NCI-H187 (cell line): ENCODE measurements at regions not wholly inside any gene's neighbourhood (a gene's known extent, or its start where the extent isn't known, plus 50 kb on each side); places are given as distances from the start of the nearest gene placed in this dataset.
"Not testable (repeated sequence)": the region's sequence is repeated elsewhere in the genome, so short reads cannot be mapped to it uniquely, and the experiment has no call there.

Source experiments
- DNase-seq, 2 experiments: peaks; one replicate each; lab custom pipeline; 2025; lab: John Stamatoyannopoulos, UW

DNA sequence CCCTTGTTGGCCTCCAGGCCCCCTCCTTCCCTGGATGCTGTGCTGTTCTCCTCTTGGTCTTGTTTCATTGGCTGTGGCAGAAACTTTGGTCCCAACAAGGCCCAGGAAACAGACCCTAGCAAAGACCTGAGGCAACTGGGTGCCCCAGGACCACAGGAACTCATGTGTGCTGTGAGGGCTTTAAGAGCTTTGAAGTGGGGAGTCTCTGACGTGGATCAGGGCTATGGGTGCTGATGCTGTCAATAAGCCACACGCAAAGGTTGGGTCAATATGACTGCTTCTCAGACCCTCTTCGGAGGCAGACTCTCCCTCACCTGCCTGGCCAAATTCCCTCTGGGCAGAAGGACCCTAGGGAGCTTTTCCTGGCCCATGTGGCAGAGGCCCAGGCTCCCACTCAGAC is 91.5 kb upstream of the MLN start:
- DNase-seq: no peak

DNA sequence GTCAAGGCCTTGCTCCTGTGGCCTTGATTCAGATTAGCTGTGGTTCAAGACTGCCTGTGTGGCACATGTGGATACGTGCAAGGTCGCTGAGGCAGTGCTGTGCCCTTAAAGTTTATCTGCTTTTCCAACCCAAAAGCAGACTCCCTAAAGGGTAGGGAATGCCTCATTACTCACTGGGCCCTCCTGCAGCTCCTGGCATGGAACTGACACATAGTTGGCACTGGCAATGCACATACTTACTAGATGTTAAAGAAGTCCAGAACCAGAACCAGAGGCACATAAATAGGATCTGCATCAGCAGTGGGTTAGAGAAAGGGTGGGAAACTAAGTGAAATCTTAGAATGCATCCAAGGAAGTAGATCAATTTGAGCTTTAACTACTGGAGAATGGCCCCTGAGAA is 90.6 kb upstream of the MLN start:
- DNase-seq: no peak

DNA sequence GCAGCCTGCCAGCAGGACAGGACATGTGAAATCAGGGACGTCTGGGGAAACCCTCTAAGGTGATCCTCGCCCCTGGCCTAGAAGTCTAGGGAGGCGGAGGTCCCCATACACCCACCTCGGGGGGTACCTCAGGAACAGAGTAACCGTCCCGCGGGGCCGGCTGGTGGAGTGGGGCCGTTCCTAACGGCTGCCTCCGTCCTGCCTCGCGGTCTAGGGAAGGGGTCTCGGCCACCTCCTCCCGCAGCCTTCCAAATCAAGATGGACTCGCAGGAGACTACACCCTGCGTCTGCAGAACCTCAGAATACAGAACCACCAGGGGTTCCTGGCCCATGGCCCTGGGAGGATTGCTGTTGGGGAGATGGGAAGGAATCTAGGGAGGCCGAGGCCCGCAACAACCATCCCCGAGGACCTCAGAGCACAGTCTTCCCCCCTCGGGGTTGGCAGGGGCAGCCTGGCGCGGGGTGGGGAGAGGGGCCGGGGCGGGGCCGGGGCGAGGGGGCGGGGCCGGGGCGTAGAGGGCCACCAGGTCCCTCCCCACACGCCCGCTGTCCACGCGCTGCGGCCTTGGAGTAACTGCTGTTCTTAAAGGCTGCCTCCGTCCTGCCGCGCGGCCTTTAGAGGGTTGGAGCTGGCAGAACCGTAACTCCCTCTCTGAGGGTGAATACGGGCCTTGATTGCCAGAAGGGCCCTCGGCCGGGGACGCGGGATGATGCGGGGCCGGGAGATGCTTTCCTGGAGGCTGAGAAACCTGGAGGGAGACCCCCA is 89.0 kb upstream of the MLN start:
- no peak for DNase-seq

DNA sequence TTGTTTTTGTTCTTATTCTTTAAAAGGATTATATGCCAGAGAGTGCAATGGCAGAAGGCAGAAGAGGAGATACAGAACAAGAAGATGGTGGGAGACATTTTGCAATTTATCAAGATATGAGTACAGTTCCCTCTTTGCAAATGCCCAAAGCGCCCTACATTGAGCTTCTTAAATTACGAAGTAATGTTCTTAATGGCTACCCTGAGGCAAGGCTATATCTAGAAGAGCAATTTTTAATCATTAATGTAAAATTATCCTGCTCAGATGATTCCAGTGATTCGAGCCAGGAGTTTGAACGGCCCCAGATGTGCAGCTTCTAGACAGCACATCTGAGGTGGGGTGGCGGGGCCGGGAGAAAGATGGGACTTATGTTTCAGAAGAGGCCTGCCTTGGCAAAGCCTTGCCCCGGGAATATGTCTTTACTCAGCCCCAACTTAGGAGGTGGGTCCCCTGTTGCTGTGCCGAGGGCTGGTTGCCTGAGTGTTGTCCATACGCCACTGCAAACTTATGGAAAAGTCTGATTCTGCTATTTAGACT is 84.9 kb upstream of the MLN start:
- no peak for DNase-seq

DNA sequence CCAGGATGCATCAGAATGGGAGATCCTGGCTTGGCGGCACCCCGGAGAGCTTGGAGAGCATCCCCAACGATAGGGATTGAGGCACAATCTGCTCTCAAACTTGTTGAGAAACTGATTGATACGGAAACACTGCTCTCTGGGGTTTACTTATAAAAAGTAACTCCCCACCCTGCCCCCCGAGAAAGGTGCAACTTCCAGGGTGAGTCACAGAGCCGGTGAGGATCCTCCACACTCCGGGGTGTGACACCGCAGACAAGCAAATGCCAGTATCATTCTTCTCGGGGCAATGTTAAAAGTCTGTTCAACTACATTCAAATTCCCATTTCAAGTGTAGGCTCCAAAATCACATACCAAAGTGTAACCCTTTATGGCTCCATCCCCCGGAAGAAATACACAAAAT is 84.4 kb upstream of the MLN start:
- no peak for DNase-seq

DNA sequence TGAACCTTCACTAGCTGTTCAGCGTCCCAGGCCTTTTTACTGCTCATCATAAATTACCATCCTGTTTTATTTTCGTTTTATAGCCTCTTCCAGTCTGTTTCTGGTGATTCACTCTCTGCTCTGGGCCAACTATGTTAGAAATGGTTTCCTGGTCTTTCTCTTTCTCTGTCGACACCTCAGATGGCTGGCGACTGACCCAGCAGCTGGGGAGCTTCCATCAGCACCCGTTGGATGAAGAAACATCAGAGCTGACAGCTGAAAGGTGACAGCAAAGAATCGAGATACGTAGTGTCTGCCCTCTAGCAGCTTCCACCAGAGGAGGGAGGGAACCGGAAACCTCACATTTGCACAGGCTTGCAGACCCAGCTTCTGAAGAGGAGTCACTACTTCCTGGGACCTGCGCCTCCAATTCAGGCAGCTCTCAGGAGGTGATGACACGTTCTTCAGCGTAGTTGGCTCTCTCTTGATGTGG is 82.9 kb upstream of the MLN start:
- no peak for DNase-seq

DNA sequence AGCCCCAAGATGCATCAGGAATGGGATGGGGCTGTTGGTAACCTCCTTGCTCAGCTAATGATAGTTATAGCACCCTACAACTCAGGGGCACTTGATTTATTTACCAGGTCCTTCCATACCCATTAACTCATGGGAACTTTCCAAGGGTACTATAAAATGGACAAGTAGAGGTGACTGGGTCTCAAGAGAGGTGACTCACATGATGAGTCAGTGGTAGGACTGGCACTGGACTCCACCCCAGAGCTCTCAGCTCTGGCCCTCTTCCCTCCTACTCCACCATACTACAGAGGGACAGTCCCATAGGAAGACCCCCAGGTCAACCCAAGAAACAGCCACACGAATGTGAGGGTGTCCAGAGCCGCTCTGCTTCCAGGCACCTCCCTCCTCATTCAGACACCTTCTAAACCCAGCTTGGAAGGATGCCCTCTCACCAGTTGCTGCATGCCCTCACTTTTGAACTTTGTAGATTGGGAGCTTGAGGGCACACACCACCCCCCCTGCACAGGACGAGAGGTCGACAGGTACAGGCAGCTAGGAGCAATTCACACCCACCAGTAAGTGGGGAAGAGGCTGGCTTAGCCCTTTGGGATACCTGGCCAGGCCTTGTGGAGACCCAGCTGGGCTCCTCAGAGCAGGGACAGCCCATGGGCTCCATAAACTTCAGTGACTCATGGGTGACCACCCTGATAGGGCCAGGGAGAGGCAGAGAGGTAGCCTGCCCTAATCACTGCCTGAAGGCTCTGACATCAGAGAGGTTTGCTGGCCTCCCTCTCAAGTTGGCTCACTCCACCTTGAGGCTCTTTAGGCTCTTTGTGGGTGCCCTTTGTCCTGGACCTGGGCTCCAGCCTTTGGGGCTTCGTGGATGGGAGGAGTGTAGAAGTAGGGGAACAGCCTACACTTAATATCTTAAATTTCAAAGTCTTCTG is 81.6 kb upstream of the MLN start:
- DNase-seq: no peak

DNA sequence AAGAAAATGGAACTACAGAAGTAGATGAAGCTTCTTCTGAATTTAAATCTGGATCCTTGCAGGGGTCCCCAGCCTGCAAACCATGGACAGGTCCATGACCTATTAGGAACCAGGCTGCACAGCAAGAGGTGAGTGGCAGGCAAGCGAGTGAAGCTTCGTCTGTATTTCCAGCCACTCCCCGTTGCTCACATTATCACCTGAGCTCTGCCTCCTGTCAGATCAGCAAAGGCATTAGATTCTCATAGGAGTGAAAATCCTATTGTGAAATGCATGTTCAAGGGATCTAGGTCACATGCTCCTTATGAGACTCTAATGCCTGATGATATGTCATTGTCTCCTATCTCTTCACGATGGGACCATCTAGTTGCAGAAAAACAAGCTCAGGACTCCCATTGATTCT is 79.8 kb upstream of the MLN start:
- DNase-seq: not testable (repeated sequence)

DNA sequence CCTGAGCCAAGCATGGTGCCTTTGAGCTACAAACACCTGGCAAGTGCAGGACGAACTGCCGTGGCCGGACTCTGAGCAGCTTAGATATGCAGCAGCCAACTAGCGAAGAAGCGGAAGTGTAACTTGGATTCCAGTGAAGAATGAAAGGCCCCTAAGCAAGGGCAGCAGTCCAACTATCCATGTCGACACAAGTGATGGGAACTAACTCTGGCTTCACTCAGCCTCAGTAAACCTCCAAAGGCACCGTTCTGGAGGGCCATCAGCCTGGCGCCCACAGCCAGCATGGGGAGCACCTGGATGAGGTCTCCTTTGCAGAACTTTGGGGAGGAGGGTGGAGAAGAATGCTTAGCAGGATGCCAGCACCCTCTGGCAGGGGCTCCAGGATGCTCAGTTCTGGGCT is 78.4 kb upstream of the MLN start:
- DNase-seq: no peak

DNA sequence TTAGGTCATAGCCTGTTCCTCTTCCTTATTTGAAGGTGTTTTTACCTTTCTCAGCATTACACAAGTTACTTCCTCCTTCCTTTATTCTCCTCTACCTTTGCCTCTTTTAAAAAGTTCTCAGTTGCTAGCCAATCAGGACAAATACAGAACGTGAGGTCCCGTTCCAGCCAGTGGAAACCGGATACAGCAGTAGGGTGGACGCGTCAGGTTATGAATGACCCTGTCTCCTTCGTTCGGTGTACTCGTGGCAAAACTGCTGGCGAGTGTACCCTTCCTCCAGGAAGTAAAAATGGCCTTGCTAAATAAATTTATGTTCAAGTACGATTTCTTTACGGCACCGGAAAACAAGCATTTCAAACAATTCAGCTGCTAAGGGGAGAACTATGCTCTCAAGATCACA is 77.0 kb upstream of the MLN start:
- DNase-seq: no peak

DNA sequence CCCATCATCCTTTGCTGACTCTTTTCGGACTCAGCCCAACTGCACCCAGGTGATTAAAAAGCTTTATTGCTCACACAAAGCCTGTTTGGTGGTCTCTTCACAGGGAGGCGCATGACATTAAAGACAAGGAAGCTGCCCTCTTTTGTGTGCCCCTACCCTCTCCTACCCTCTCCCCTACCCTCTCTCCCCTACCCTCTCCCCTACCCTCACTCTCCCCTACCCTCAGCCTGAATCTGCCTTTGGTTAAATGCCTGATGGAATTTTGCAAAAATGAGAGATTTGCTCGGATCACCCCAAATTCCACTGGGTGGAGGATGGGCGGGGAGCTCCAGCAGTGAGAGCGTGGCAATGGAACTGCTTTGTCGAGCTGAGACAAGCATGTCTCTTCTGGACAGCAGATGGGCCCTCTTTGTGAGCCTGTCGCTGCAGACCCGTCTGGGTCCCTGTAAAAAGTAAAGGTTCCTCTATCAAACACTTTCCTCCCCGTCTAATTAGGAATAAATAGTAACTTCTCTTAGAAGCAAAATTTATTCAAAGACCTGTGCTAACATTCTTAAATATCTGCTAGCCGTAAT is 76.4 kb upstream of the MLN start:
- DNase-seq: no peak

DNA sequence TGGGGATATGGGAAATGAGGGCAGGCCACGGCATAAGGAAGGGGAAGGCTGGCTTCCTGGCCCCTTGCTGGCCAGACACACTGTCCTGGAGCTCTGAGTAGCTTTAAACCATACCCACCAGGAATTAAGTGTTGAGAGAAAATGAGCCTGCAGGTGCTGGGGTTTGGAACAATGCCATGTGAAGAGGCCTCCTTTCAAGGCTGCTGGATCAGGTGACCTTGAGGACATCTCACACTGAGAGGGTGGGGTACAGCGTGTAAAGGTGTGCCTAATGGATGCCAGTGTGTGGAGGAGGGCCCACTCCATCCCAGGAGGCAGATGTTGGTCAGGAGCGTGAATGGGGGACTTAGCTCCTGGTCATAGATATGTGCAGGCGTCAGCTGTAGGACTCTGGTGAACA is 74.8 kb upstream of the MLN start:
- peak; percentile 79 to 92 for DNase-seq

DNA sequence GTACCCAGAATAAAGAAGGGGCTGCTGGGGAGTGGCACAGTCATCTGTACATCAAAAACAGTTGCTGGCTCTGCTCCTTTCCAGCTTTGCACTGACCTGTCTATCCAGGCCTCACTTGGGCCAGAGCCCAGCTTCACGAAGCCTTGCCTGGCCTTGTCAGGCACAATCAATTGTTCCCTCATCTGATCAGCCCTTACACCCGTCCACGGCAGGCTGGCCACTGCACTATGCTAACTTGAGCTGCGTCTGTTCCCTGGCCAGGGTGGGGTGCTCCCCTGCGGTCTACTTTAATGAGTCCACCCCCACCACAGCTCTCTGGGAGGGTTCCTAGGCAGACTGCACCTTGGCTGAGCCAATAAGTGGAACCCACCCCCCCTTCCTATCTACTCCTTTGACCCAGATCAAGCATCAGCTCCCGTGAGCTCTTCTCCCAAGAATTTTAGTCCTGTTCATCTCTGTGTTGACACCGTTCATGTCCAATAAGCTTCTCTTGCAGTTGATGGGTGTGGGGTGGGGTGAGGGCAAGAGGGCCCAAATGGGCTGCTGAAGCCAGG is 74.3 kb upstream of the MLN start:
- no peak for DNase-seq

DNA sequence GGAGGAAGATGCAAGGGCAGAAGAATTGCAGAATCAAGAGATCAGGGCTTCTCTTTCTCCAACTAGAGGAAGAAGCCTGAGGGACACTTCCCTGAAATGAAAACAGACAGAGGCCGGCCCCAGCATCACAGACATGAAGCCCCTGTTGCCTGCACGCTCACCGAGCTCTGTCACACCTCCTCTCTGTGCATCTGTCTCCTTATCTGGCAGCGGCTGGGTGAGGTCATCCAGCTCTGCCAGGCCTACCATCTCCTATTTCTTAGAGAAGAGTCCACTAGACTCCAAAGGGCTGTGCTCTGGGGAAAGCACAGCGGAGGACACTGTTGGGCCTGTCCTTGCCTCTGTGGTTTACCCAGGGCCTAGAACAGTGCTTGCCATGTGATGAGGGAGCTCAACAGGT is 71.9 kb upstream of the MLN start:
- no peak for DNase-seq

DNA sequence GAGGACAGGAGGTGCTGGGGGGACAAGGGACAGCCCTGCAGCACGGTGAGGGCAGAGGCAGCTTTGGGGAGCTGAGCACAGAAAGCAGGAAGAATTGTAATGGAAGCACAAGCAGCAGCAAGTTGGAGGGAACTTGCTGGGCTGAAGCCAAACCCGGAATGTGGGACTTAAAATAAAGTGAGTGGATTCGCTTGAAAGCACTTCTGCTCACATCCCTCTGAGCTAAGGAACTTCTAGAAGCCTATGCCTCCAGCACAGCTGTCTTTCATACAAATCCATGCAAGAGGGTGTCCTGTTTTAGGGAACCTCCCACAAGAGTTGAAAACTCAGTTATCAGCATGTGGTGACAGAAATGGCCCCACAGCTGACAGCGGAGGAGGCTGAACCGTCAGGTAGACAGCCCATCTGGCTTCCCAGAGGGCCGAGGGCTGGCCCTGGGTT is 71.4 kb upstream of the MLN start:
- no peak for DNase-seq

DNA sequence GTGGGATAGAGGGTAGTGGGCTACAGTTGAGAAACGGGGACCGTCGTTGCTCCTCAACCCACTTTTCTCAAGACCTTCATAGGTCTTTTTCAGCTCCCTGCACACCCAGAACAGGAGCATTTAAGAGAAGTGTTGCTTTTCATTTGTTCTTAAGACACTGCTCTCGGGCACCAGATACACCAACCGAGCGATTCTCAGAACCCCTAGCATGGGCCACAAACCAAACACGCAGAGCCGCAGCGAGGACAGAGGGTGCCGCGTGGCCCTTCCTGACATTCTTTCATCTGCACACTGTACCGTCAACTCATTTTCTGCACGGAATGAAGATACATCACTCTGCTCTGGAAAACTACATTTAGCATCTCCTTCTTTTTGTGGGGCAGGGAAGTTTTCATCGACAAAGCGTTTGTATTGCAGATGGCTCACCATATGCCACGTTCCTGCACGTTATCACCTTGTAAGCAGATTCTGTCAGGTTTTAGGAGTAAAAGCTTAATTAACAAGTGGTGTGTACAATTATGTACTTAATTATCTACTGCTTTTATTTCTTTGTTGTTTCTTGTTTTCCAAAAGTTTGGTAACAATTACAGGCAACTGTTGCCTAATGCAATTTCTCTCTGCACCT is 70.4 kb upstream of the MLN start:
- DNase-seq: no peak

DNA sequence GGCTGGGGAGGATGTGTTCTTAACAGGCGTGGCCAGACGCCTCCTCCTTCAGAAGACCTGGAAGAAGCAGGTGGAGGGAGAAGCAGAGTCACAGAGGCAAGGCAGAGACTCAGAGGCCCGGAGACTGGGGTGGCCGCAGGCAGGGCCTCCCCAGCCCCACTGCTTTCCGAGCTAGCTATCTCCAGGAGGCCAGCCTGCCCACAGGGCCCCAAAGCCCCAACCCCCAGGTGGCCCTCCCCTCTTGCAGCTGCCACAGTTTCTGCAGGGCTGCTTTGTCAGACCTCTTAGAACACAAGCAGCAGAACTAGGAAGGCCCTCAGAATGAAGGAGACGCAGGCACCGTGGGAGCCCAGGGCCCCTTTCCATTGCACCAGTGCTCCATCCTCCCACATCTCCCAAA is 69.0 kb upstream of the MLN start:
- DNase-seq: no peak

DNA sequence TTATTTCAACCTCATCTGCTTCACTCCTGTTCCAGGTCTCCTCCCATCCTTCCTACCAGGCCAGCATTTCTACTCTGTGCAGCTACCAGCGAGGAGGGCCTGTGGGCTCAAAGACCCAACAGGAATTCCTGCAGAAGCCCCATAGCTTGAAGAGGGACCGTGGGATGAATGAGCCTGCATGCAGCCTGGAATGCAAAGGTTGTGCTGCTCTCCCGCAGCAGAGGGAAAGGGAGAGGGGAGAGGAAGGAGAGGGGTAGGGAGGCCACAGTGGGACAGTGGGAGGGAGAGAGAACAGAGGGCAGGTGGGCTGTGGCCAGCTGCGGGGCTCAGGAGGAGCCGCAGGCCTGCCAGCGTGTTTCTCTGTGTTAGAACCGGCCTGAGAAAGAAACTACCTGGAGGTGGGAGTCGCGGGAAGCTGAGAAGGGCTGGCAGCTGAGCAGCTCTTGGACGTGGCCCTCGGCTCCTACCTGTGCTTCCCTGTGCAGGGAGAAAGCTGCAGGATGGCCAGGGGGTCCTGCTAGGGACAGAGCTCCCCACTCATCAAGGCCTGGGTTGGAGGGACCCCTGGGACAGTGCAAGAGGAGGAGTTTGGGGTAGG is 66.1 kb upstream of the MLN start:
- no peak for DNase-seq

DNA sequence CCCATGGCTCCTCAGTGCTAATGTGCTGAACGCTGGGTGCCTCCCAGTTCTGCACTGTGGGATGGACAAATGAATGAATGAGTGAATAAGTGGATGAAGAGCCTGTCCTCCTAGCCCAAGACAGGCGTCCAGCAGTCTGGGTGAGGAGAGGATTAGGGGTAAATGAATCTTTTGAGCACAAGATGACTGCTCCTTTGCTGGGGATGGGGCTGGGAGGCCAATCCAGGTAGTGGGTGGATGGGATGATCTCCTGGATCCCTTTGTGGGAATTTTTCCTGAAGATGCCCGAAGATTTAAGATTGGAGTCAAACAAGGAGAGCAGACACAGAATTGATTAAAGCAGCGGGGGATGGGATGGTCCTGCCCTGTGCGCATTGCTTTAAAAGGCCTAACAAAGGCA is 65.3 kb upstream of the MLN start:
- no peak for DNase-seq

DNA sequence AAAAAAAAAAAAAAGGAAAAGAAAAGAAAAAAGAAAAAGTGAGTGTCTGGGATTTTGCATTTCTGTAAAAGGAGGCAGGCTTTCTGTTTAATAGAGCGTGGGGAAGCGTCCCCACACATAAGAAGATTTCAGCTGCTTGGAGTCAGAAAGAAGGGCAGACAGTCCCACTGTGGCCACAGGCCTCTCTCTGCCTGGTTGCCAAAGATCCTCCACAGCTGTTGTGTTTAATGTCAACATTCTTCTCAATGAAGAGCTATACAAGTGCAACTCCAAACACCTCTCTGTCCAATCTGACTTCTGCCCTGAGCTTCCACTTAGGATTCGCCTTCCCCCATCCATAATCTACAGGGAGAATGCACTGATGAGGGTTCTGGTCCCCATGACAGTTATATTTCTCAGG is 64.3 kb upstream of the MLN start:
- DNase-seq: peak in 1 of 2 experiments; percentile 34

DNA sequence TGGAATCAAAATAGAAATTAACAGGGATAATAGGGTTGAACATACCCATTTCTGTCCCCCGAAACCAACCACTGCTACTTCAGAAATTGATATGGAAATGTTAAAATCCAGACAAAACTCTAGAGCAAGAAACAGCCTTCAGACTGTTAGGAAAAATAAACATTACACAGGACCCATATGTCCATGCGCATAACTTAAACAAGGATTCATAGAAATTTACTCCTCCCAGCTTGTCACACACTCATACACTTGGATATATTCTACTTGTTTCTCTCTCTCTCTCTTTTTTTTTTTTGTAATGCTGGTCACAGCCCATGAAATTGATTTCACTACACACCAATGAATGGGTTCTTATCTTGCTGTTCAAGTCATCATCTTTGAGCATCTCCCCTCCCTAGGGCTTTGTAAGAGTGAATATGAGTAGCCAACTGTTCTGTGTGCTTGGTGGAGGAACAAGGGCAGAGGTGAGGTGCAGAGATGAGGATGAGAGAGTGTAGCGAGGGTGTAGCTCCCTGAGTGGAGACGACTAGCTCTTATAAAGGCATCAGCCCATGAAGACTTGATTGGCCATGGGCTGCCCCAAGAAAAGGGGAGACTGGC is 61.8 kb upstream of the MLN start:
- peak in 1 of 2 experiments; percentile 69 for DNase-seq
